Sigmoid colon (tissue), 4 donors: ENCODE measurements at regions not wholly inside any gene's neighbourhood (a gene's known extent, or its start where the extent isn't known, plus 50 kb on each side); places are given as distances from the start of the nearest gene placed in this dataset.

Experiments
- EP300 ChIP-seq, 4 donors: sonication (generic); formaldehyde crosslinking; IDR thresholded peaks; one replicate each; pipeline ENCODE4 v1.6.1; 2017; ENCODE audit warnings: antibody characterized with exemption in 4 of 4
- POLR2A ChIP-seq, 2 donors: fragments of 450-650 bp; IDR thresholded peaks; one replicate each; pipeline ENCODE4 v1.6.1; 2016; ENCODE audit warnings: antibody characterized with exemption in 2 of 2, mild to moderate bottlenecking in 2 of 2, moderate library complexity in 2 of 2
- POLR2AphosphoS5 ChIP-seq, 4 donors: sonication (generic); formaldehyde crosslinking; IDR thresholded peaks; one replicate each; pipeline ENCODE4 v1.6.1; 2017; ENCODE audit warnings: antibody characterized with exemption in 4 of 4
- TF ChIP-seq, protein P1 (sequence below), 4 experiments: fragments of 450-650 bp in 3 of 4; fragments of 200-600 bp in 1 of 4; IDR thresholded peaks; one replicate each; pipeline ENCODE4 v1.5.1; 2016 to 2019; ENCODE audit warnings: antibody characterized with exemption in 4 of 4, mild to moderate bottlenecking in 3 of 4, moderate library complexity in 2 of 4

DNA sequence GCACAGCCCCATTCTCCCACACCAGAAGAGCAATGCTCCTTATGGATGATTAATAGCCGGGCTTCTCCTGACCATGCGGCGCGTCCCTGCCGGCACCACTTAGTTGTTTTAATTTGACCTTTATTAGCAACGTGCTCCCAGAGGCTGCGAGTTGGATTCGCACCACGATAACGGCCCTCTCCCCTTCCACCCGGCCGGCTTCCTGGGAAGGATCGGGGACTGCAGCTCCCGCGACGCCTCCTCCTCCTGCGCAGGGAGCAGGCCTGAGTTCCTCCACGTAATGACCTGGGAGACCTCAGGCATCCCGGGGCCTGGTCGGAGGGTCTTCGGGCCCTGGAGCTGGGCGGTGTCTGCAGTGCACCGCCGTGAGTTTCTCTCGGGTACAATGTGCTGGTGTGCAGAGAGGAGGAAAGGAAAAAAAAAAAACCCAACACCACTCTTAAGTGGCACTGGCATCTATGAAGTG is 243.3 kb upstream of the TOPAZ1 start:
- TF ChIP-seq, protein P1, sequence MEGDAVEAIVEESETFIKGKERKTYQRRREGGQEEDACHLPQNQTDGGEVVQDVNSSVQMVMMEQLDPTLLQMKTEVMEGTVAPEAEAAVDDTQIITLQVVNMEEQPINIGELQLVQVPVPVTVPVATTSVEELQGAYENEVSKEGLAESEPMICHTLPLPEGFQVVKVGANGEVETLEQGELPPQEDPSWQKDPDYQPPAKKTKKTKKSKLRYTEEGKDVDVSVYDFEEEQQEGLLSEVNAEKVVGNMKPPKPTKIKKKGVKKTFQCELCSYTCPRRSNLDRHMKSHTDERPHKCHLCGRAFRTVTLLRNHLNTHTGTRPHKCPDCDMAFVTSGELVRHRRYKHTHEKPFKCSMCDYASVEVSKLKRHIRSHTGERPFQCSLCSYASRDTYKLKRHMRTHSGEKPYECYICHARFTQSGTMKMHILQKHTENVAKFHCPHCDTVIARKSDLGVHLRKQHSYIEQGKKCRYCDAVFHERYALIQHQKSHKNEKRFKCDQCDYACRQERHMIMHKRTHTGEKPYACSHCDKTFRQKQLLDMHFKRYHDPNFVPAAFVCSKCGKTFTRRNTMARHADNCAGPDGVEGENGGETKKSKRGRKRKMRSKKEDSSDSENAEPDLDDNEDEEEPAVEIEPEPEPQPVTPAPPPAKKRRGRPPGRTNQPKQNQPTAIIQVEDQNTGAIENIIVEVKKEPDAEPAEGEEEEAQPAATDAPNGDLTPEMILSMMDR (IDR thresholded peaks at IDR 0.05), result no peak
- TF ChIP-seq POLR2A (IDR thresholded peaks at IDR 0.05) (no peak), POLR2AphosphoS5 (IDR thresholded peaks at IDR 0.05) (no peak), EP300 (IDR thresholded peaks at IDR 0.05) (no peak)
